ENCODE measurements at regions not wholly inside any gene's neighbourhood (a gene's known extent, or its start where the extent isn't known, plus 50 kb on each side); places are given as distances from the start of the nearest gene placed in this dataset.
"Not testable (repeated sequence)": the region's sequence is repeated elsewhere in the genome, so short reads cannot be mapped to it uniquely, and the experiment has no call there.

- DNase-seq (ENCODE audit: extremely low spot score, insufficient read length, low read depth) (no peak), FAIRE-seq (no peak)
These were observed 225.8 kb upstream of the ELL2 start for GRCh38 chr5:96187309-96188027.

GRCh38 chr5:96184510-96184909 lies 222.9 kb upstream of the ELL2 start:
- not testable (repeated sequence) for FAIRE-seq; DNase-seq (ENCODE audit: extremely low spot score, insufficient read length, low read depth)

GRCh38 chr5:96180684-96181435 lies 219.2 kb upstream of the ELL2 start:
- DNase-seq (ENCODE audit: extremely low spot score, insufficient read length, low read depth), result no peak
- no peak for FAIRE-seq

GRCh38 chr5:96177303-96177869 lies 215.7 kb upstream of the ELL2 start:
- DNase-seq (ENCODE audit: extremely low spot score, insufficient read length, low read depth) (peak; percentile 8), FAIRE-seq (peak; percentile 83)

- peak; percentile 12 for FAIRE-seq
- no peak for DNase-seq (ENCODE audit: extremely low spot score, insufficient read length, low read depth)
These were observed 214.4 kb upstream of the ELL2 start for GRCh38 chr5:96176022-96176421.

GRCh38 chr5:96175090-96175489 lies 213.4 kb upstream of the ELL2 start:
- peak; percentile 62 for FAIRE-seq
- DNase-seq (ENCODE audit: extremely low spot score, insufficient read length, low read depth), result no peak

GRCh38 chr5:96173366-96173765 lies 211.7 kb upstream of the ELL2 start:
- FAIRE-seq (no peak), DNase-seq (ENCODE audit: extremely low spot score, insufficient read length, low read depth) (no peak)

GRCh38 chr5:96172436-96172835 lies 210.8 kb upstream of the ELL2 start:
- DNase-seq (ENCODE audit: extremely low spot score, insufficient read length, low read depth) (no peak), FAIRE-seq (no peak)

GRCh38 chr5:96171973-96172372 lies 210.3 kb upstream of the ELL2 start:
- FAIRE-seq, result not testable (repeated sequence)

GRCh38 chr5:96170481-96171125 lies 209.0 kb upstream of the ELL2 start:
- DNase-seq (ENCODE audit: extremely low spot score, insufficient read length, low read depth); FAIRE-seq: not testable (repeated sequence)

More at GRCh38 chr5:96171973-96172372, 210.3 kb upstream of the ELL2 start:
- DNase-seq (ENCODE audit: extremely low spot score, insufficient read length, low read depth), result not testable (repeated sequence)

GRCh38 chr5:96168833-96169232 lies 207.2 kb upstream of the ELL2 start:
- not testable (repeated sequence) for DNase-seq (ENCODE audit: extremely low spot score, insufficient read length, low read depth); FAIRE-seq

GRCh38 chr5:96159043-96159442 lies 197.4 kb upstream of the ELL2 start:
- DNase-seq (ENCODE audit: extremely low spot score, insufficient read length, low read depth) (no peak), FAIRE-seq (no peak)

GRCh38 chr5:96157841-96158291 lies 196.2 kb upstream of the ELL2 start:
- no peak for DNase-seq (ENCODE audit: extremely low spot score, insufficient read length, low read depth)
- no peak for FAIRE-seq

- FAIRE-seq (no peak), DNase-seq (ENCODE audit: extremely low spot score, insufficient read length, low read depth) (no peak)
These were observed 195.6 kb upstream of the ELL2 start for GRCh38 chr5:96157077-96157780.

- DNase-seq (ENCODE audit: extremely low spot score, insufficient read length, low read depth) (no peak), FAIRE-seq (no peak)
These were observed 193.5 kb upstream of the ELL2 start for GRCh38 chr5:96155147-96155546.

- peak; percentile 31 for FAIRE-seq
- no peak for DNase-seq (ENCODE audit: extremely low spot score, insufficient read length, low read depth)
These were observed 190.2 kb upstream of the ELL2 start for GRCh38 chr5:96151891-96152290.

GRCh38 chr5:96150007-96150406 lies 188.4 kb upstream of the ELL2 start:
- FAIRE-seq (no peak), DNase-seq (ENCODE audit: extremely low spot score, insufficient read length, low read depth) (no peak)

GRCh38 chr5:96149546-96149945 lies 187.9 kb upstream of the ELL2 start:
- DNase-seq (ENCODE audit: extremely low spot score, insufficient read length, low read depth) (no peak), FAIRE-seq (no peak)

- no peak for FAIRE-seq
These were observed 187.4 kb upstream of the ELL2 start for GRCh38 chr5:96149021-96149420.

GRCh38 chr5:96148376-96148775 lies 186.7 kb upstream of the ELL2 start:
- FAIRE-seq, result no peak
- DNase-seq (ENCODE audit: extremely low spot score, insufficient read length, low read depth), result no peak

More at GRCh38 chr5:96149021-96149420, 187.4 kb upstream of the ELL2 start:
- DNase-seq (ENCODE audit: extremely low spot score, insufficient read length, low read depth), result no peak

Data from GM18507 (cell line).